ENCODE measurements at regions not wholly inside any gene's neighbourhood (a gene's known extent, or its start where the extent isn't known, plus 50 kb on each side); places are given as distances from the start of the nearest gene placed in this dataset.
"Not testable (repeated sequence)": the region's sequence is repeated elsewhere in the genome, so short reads cannot be mapped to it uniquely, and the experiment has no call there.

- TF ChIP-seq POLR2A, CTCF (IDR thresholded peaks at IDR 0.05): not testable (repeated sequence)
Measured at GRCh38 chr6:67879105-67879904, 755.8 kb upstream of the ADGRB3 start.

All from vagina (tissue), 2 donors.